ENCODE measurements at regions not wholly inside any gene's neighbourhood (a gene's known extent, or its start where the extent isn't known, plus 50 kb on each side); places are given as distances from the start of the nearest gene placed in this dataset.
A peak's percentile ranks its signal among the peaks of the same experiment; 100 is the strongest.

- Histone ChIP-seq H3K4me1 (ENCODE audit: insufficient read depth, low read length) (peaks cover 7% of the 10 kb centered on the region), H3K27ac (ENCODE audit: low read length) (no peak overlapping the region), H3K27me3 (ENCODE audit: insufficient read depth, low read length) (no peaks in the 10 kb centered on the region), H3K9me3 (ENCODE audit: insufficient read depth, low read depth, low read length) (no peaks in the 10 kb centered on the region), H3K9ac (ENCODE audit: low read depth, low read length) (no peak overlapping the region), H3K4me3 (ENCODE audit: low read length) (peak overlapping the region; percentile 50), H3K36me3 (ENCODE audit: insufficient read depth, low read depth, low read length) (no peaks in the 10 kb centered on the region)
These were observed 181.1 kb upstream of the PRSS16 start for GRCh38 chr6:27066381-27066780.

GRCh38 chr6:27066802-27067201, 180.7 kb upstream of the PRSS16 start:
- H3K4me3 ChIP-seq (ENCODE audit: low read length) = peak overlapping the region; percentile 50
- H3K27me3 ChIP-seq (ENCODE audit: insufficient read depth, low read length) = no peaks in the 10 kb centered on the region
- H3K36me3 ChIP-seq (ENCODE audit: insufficient read depth, low read depth, low read length) = no peaks in the 10 kb centered on the region
- H3K9ac ChIP-seq (ENCODE audit: low read depth, low read length) = no peak overlapping the region
- H3K9me3 ChIP-seq (ENCODE audit: insufficient read depth, low read depth, low read length) = no peaks in the 10 kb centered on the region
- H3K27ac ChIP-seq (ENCODE audit: low read length) = no peak overlapping the region
- H3K4me1 ChIP-seq (ENCODE audit: insufficient read depth, low read length) = peaks cover 7% of the 10 kb centered on the region

- H3K36me3 ChIP-seq (ENCODE audit: insufficient read depth, low read depth, low read length) = no peaks in the 10 kb centered on the region
- no peak overlapping the region for H3K27ac ChIP-seq (ENCODE audit: low read length)
- H3K9me3 ChIP-seq (ENCODE audit: insufficient read depth, low read depth, low read length) = no peaks in the 10 kb centered on the region
- no peak overlapping the region for H3K9ac ChIP-seq (ENCODE audit: low read depth, low read length)
- no peaks in the 10 kb centered on the region for H3K27me3 ChIP-seq (ENCODE audit: insufficient read depth, low read length)
- no peaks in the 10 kb centered on the region for H3K4me1 ChIP-seq (ENCODE audit: insufficient read depth, low read length)
- H3K4me3 ChIP-seq (ENCODE audit: low read length) = no peak overlapping the region
These were observed 174.1 kb upstream of the PRSS16 start for GRCh38 chr6:27073441-27073840.

GRCh38 chr6:27076116-27076515, 171.4 kb upstream of the PRSS16 start:
- Histone ChIP-seq H3K4me3 (ENCODE audit: low read length) (no peak overlapping the region), H3K27ac (ENCODE audit: low read length) (no peak overlapping the region), H3K9ac (ENCODE audit: low read depth, low read length) (no peak overlapping the region), H3K27me3 (ENCODE audit: insufficient read depth, low read length) (peaks cover 6% of the 10 kb centered on the region; the same call in 1 of the 2 replicates), H3K4me1 (ENCODE audit: insufficient read depth, low read length) (no peaks in the 10 kb centered on the region), H3K9me3 (ENCODE audit: insufficient read depth, low read depth, low read length) (no peaks in the 10 kb centered on the region), H3K36me3 (ENCODE audit: insufficient read depth, low read depth, low read length) (no peaks in the 10 kb centered on the region)

- Histone ChIP-seq H3K27ac (ENCODE audit: low read length) (no peak overlapping the region), H3K9me3 (ENCODE audit: insufficient read depth, low read depth, low read length) (no peaks in the 10 kb centered on the region), H3K36me3 (ENCODE audit: insufficient read depth, low read depth, low read length) (no peaks in the 10 kb centered on the region), H3K9ac (ENCODE audit: low read depth, low read length) (peak overlapping the region; percentile 71; the same call in 1 of the 2 replicates), H3K4me1 (ENCODE audit: insufficient read depth, low read length) (no peaks in the 10 kb centered on the region), H3K27me3 (ENCODE audit: insufficient read depth, low read length) (peaks cover 23% of the 10 kb centered on the region), H3K4me3 (ENCODE audit: low read length) (peak overlapping the region; percentile 86)
These were observed 168.7 kb upstream of the PRSS16 start for GRCh38 chr6:27078734-27079357.

- H3K36me3 ChIP-seq (ENCODE audit: insufficient read depth, low read depth, low read length) = no peaks in the 10 kb centered on the region
- peaks cover 23% of the 10 kb centered on the region for H3K27me3 ChIP-seq (ENCODE audit: insufficient read depth, low read length)
- H3K9ac ChIP-seq (ENCODE audit: low read depth, low read length) = no peak overlapping the region
- no peaks in the 10 kb centered on the region for H3K9me3 ChIP-seq (ENCODE audit: insufficient read depth, low read depth, low read length)
- H3K4me3 ChIP-seq (ENCODE audit: low read length) = no peak overlapping the region
- H3K4me1 ChIP-seq (ENCODE audit: insufficient read depth, low read length) = no peaks in the 10 kb centered on the region
- H3K27ac ChIP-seq (ENCODE audit: low read length) = no peak overlapping the region
These were observed 166.3 kb upstream of the PRSS16 start for GRCh38 chr6:27081188-27081587.

GRCh38 chr6:27081931-27082330, 165.6 kb upstream of the PRSS16 start:
- Histone ChIP-seq H3K4me1 (ENCODE audit: insufficient read depth, low read length) (no peaks in the 10 kb centered on the region), H3K27ac (ENCODE audit: low read length) (no peak overlapping the region), H3K4me3 (ENCODE audit: low read length) (no peak overlapping the region), H3K27me3 (ENCODE audit: insufficient read depth, low read length) (peaks cover 25% of the 10 kb centered on the region), H3K9me3 (ENCODE audit: insufficient read depth, low read depth, low read length) (no peaks in the 10 kb centered on the region), H3K36me3 (ENCODE audit: insufficient read depth, low read depth, low read length) (no peaks in the 10 kb centered on the region), H3K9ac (ENCODE audit: low read depth, low read length) (no peak overlapping the region)

- H3K27me3 ChIP-seq (ENCODE audit: insufficient read depth, low read length) = peaks cover 23% of the 10 kb centered on the region
- H3K4me1 ChIP-seq (ENCODE audit: insufficient read depth, low read length) = no peaks in the 10 kb centered on the region
- H3K9ac ChIP-seq (ENCODE audit: low read depth, low read length) = no peak overlapping the region
These were observed 159.4 kb upstream of the PRSS16 start for GRCh38 chr6:27088068-27088467.

GRCh38 chr6:27091661-27092315, 155.7 kb upstream of the PRSS16 start:
- no peaks in the 10 kb centered on the region for H3K4me1 ChIP-seq (ENCODE audit: insufficient read depth, low read length)
- no peaks in the 10 kb centered on the region for H3K9me3 ChIP-seq (ENCODE audit: insufficient read depth, low read depth, low read length)
- no peak overlapping the region for H3K27ac ChIP-seq (ENCODE audit: low read length)
- no peaks in the 10 kb centered on the region for H3K36me3 ChIP-seq (ENCODE audit: insufficient read depth, low read depth, low read length)
- peaks cover 50% of the 10 kb centered on the region for H3K27me3 ChIP-seq (ENCODE audit: insufficient read depth, low read length)
- H3K4me3 ChIP-seq (ENCODE audit: low read length) = peak overlapping the region; percentile 78
- peak overlapping the region; percentile 10; the same call in 1 of the 2 replicates for H3K9ac ChIP-seq (ENCODE audit: low read depth, low read length)

More at GRCh38 chr6:27088068-27088467, 159.4 kb upstream of the PRSS16 start:
- H3K36me3 ChIP-seq (ENCODE audit: insufficient read depth, low read depth, low read length) = no peaks in the 10 kb centered on the region
- H3K9me3 ChIP-seq (ENCODE audit: insufficient read depth, low read depth, low read length) = no peaks in the 10 kb centered on the region
- no peak overlapping the region for H3K4me3 ChIP-seq (ENCODE audit: low read length)
- no peak overlapping the region for H3K27ac ChIP-seq (ENCODE audit: low read length)

- Histone ChIP-seq H3K9me3 (ENCODE audit: insufficient read depth, low read depth, low read length) (no peaks in the 10 kb centered on the region), H3K4me3 (ENCODE audit: low read length) (peak overlapping the region; percentile 78), H3K27me3 (ENCODE audit: insufficient read depth, low read length) (peaks cover 50% of the 10 kb centered on the region), H3K36me3 (ENCODE audit: insufficient read depth, low read depth, low read length) (no peaks in the 10 kb centered on the region), H3K27ac (ENCODE audit: low read length) (no peak overlapping the region), H3K9ac (ENCODE audit: low read depth, low read length) (peak overlapping the region; percentile 10; the same call in 1 of the 2 replicates), H3K4me1 (ENCODE audit: insufficient read depth, low read length) (no peaks in the 10 kb centered on the region)
These were observed 155.2 kb upstream of the PRSS16 start for GRCh38 chr6:27092316-27092692.

GRCh38 chr6:27095914-27096313, 151.6 kb upstream of the PRSS16 start:
- H3K4me3 ChIP-seq (ENCODE audit: low read length) = peak overlapping the region; percentile 86; the same call in 1 of the 2 replicates
- peaks cover 48% of the 10 kb centered on the region for H3K27me3 ChIP-seq (ENCODE audit: insufficient read depth, low read length)
- no peak overlapping the region for H3K9ac ChIP-seq (ENCODE audit: low read depth, low read length)

GRCh38 chr6:27096834-27097511, 150.5 kb upstream of the PRSS16 start:
- no peak overlapping the region for H3K27ac ChIP-seq (ENCODE audit: low read length)
- H3K9ac ChIP-seq (ENCODE audit: low read depth, low read length) = peak overlapping the region; percentile 52; the same call in 1 of the 2 replicates
- no peaks in the 10 kb centered on the region for H3K4me1 ChIP-seq (ENCODE audit: insufficient read depth, low read length)
- no peaks in the 10 kb centered on the region for H3K36me3 ChIP-seq (ENCODE audit: insufficient read depth, low read depth, low read length)
- peak overlapping the region; percentile 86 for H3K4me3 ChIP-seq (ENCODE audit: low read length)
- peaks cover 48% of the 10 kb centered on the region for H3K27me3 ChIP-seq (ENCODE audit: insufficient read depth, low read length)
- H3K9me3 ChIP-seq (ENCODE audit: insufficient read depth, low read depth, low read length) = no peaks in the 10 kb centered on the region

More at GRCh38 chr6:27095914-27096313, 151.6 kb upstream of the PRSS16 start:
- H3K9me3 ChIP-seq (ENCODE audit: insufficient read depth, low read depth, low read length) = no peaks in the 10 kb centered on the region
- H3K4me1 ChIP-seq (ENCODE audit: insufficient read depth, low read length) = no peaks in the 10 kb centered on the region
- no peak overlapping the region for H3K27ac ChIP-seq (ENCODE audit: low read length)
- H3K36me3 ChIP-seq (ENCODE audit: insufficient read depth, low read depth, low read length) = no peaks in the 10 kb centered on the region
